NCI-H345 (cell line): ENCODE measurements at regions not wholly inside any gene's neighbourhood (a gene's known extent, or its start where the extent isn't known, plus 50 kb on each side); places are given as distances from the start of the nearest gene placed in this dataset.
"Not testable (repeated sequence)": the region's sequence is repeated elsewhere in the genome, so short reads cannot be mapped to it uniquely, and the experiment has no call there.

Experiments
- DNase-seq: peaks from one replicate; lab custom pipeline; 2025; lab: John Stamatoyannopoulos, UW

GRCh38 chr11:69904974-69905535, 85.8 kb upstream of the FGF3 start:
- DNase-seq, result no peak

GRCh38 chr11:69905611-69906452, 86.6 kb upstream of the FGF3 start:
- no peak for DNase-seq

- DNase-seq, result no peak
These were observed 87.3 kb upstream of the FGF3 start for GRCh38 chr11:69906453-69906907.

- no peak for DNase-seq
These were observed 88.4 kb upstream of the FGF3 start for GRCh38 chr11:69907611-69908010.

DNA sequence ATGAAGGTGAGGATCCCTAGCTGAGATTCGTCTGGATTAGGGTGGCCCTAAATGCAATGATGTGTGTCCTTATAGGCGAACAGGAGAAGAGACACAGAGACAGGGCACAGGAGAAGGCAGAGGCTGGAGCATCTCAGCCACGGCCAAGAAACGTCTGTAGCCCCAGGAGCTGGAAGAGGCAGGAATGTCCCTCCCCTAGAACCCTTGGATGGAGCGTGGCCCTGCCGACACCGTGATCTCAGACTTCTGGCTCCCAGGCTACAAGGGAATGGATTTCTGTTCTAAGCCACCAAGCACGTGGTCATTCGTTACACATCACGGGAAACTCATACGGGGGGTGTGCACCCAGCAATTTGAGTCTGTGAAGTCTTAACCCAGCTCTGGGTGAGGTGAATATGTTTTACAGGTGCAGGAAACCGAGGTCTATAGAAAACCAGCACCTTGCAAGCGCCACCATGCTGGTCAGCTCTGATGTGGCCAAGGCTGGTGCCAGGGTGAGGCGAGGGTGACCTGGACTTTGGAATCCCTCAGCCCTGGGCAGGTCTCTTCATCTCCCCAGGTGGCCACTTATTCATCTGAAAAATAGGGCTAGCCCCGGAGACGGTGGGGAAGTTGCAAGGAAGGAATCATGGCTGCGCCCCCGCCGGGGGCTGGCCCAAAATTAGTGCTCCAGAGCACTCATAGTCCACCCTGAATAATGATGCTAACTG, 89.5 kb upstream of the FGF3 start:
- DNase-seq, result no peak

- no peak for DNase-seq
These were observed 90.6 kb upstream of the FGF3 start for GRCh38 chr11:69909561-69910518.

DNA sequence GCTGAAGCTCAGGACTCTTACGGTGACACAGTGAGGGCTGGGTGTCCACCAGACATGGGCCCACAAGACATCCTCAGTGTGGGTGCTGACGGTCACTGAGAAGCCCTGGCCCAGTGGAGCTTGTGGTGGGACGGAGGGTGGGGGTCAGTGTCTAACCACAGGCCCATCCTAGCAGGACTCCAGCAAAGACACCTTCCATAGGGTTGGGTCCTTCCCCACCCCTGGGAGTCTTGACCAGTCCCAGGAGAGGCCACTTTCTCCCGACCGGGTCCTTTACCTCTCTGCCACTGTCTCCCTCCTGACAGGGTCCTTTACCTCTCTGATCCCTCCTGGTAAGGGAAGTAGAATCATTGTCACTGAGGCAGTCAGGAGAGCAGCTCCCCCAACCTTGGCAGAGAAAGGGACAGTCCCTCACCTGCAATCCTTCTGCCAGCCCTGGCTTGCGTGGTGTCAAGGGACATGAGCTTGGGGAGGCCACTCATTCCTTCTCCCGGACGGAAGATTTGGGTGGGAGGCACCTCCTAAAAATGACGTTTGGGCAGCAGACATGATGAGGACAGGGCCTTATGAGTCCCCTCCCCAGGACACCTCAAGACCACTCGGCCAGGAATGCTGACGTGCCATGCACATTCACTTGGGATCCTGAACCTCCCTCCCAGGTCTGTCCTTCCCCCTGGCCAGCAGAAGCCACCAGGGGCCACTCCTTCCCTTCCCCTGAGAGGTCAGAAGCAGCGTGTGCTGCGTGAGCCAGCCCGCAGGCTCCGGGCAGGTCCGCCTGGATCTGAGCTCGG, 91.5 kb upstream of the FGF3 start:
- DNase-seq, result no peak

DNA sequence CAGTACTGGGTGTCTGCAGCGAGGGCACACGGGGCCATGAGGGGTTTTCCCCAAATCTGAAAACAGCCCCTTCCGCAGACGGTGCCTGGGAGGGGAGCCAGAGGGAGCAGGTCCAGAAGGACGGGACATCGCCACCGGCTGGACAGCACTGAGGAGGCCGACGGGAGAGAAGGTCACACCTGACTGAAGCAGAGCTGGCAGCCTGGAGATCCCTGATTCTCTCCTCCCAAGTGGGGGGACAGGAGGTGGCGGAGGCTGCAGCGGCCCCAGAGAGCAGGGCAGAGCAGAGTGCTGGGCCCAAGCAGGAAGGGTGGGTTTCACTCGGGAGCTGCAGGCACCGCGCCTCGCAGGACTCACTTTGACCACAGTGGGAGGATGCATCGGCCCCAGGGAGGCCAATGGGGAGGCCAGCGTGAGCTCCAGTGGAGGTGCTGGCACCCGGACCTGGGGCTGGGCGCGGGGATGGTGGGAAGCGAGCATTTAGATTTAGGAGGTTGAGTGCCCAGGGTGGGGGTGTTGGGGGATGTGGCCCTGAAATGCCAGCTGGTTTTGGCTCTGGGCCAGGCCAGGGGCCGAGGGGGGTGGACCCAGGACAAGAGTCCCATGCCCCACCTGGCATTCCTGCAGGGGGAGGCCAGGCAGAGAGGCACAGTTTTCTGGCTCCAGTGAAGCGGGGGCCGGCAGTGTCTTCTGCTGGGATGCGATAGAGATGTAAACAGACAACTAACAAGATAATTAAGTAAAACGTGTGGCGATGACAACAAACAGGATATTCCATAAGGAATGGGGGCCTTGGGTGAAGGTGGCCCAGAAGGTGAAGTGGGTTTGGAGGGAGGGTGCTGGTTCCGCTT, 92.3 kb upstream of the FGF3 start:
- DNase-seq, result no peak

- DNase-seq, result no peak
These were observed 93.1 kb upstream of the FGF3 start for GRCh38 chr11:69912161-69912910.

- DNase-seq, result no peak
These were observed 93.8 kb upstream of the FGF3 start for GRCh38 chr11:69912911-69913451.

GRCh38 chr11:69913591-69914285, 94.5 kb upstream of the FGF3 start:
- DNase-seq, result no peak

- DNase-seq, result no peak
These were observed 95.3 kb upstream of the FGF3 start for GRCh38 chr11:69914286-69915150.

GRCh38 chr11:69915151-69915500, 95.9 kb upstream of the FGF3 start:
- DNase-seq, result no peak

GRCh38 chr11:69915501-69916250, 96.5 kb upstream of the FGF3 start:
- peak; percentile 85 for DNase-seq

DNA sequence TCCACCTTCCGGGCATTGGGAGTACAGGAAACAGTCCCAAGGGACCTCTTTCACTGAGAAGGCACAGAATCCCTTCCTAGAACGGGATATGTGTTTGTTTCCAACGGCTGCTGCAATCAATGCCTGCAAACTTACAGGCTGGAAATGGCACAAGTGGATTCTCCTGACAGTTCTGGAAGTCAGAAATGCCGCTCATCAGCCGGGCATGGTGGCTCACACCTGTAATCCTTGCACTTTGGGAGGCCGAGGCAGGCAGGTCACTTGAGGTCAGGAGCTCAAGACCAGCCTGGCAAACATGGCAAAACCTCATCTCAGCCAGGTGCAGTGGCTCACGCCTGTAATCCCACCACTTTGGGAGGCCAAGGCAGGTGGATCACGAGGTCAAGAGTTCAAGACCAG, 97.0 kb upstream of the FGF3 start:
- DNase-seq, result not testable (repeated sequence)

GRCh38 chr11:69916806-69917387, 97.7 kb upstream of the FGF3 start:
- no peak for DNase-seq
